ENCODE measurements at regions not wholly inside any gene's neighbourhood (a gene's known extent, or its start where the extent isn't known, plus 50 kb on each side); places are given as distances from the start of the nearest gene placed in this dataset.

- TF ChIP-seq ELF4 (CRISPR knock-in tag; IDR thresholded peaks at IDR 0.05) (no peak), NFE2 (IDR thresholded peaks at IDR 0.05; ENCODE audit: low read depth) (no peak), LARP7 (IDR thresholded peaks at IDR 0.05) (no peak)
Measured at GRCh38 chr10:128993911-128994538, 473.0 kb upstream of the MGMT start (continued).

DNA sequence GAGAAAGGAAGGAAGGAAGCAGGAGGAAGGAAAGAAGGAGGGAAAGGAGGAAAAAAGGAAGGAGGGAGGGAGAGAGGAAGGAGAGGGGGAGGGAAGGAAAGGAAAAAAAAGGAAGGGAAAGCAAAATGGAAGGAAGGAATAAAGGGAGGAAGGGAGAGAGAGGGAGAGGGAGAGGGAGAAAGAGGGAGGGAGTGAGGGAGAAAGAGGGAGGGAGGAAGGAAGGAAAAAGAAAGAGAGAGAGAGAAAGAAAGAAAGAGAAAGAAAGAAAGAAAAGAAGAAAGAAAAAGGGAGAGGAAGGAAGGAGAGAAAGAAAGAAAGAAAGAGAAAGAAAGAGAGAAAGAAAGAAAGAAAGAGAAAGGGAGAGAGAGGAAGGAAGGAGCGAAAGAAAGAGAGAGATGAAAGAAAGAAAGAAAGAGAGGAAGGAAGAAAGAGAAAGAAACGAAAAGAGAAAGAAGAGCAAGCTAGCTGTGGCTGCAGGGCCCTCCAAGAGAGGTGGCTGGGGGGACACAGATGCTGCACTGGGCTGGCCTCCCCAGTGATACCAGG lies 472.4 kb upstream of the MGMT start:
- Histone ChIP-seq H3K4me1 (replicated peaks in 1 of 2; ENCODE audit: control insufficient read depth in 2 of 2, insufficient read depth in 2 of 2, low read length in 2 of 2) (no peaks in the 10 kb centered on the region), H3K36me3 (ENCODE audit: control insufficient read depth, insufficient read depth, low read length) (no peaks in the 10 kb centered on the region), H3K9me3 (replicated peaks; ENCODE audit: control insufficient read depth, insufficient read depth, low read depth, low read length) (no peaks in the 10 kb centered on the region), H3K9ac (ENCODE audit: insufficient read depth in 1 of 2, low read depth in 2 of 2, low read length in 2 of 2) (no peak overlapping the region), H3K9me1 (ENCODE audit: control insufficient read depth, insufficient read depth, low read length) (no peaks in the 10 kb centered on the region), H3K4me3 (no peak overlapping the region), H2AFZ (ENCODE audit: low read depth, low read length) (no peak overlapping the region), H3K4me2 (ENCODE audit: insufficient read depth, low read length) (no peak overlapping the region), H3K79me2 (ENCODE audit: control insufficient read depth, insufficient read depth, low read length) (no peaks in the 10 kb centered on the region), H3K27me3 (ENCODE audit: control insufficient read depth in 2 of 2, insufficient read depth in 2 of 2, low read length in 2 of 2) (peaks cover 0 to 15% of the 10 kb centered on the region in 2 experiments; a peak in 3 of 5 replicates), H4K20me1 (replicated peaks; ENCODE audit: control insufficient read depth, insufficient read depth, low read length) (no peaks in the 10 kb centered on the region), H3K27ac (ENCODE audit: extremely low read depth, low read depth, low read length) (no peak overlapping the region)
- no peak for FAIRE-seq
- CTCF ChIA-PET (ENCODE audit: low intra/inter-chr PET ratio) = no interaction called here
- POLR2A ChIA-PET = no interaction called here
- peak; percentile 65 for TF ChIP-seq ZNF512 (tag; IDR thresholded peaks at IDR 0.05)
- TF ChIP-seq ZNF785 (CRISPR knock-in tag; IDR thresholded peaks at IDR 0.05) = no peak
- no CpG with 5 or more reads among the region's 2 CpGs for WGBS (ENCODE audit: insufficient coverage, low coverage, missing lambda C conversion rate)
- ATAC-seq = no peak
- in situ Hi-C loops (cut with MboI) = no loop called here
- BruUV-seq (replicated peaks) = no TSS peak
- no peak for DNase-seq (ENCODE audit: extremely low read depth in 1 of 4, low spot score in 3 of 4)
- intact Hi-C loops (cut with micrococcal nuclease) = no loop called here

Measured in K562 (cell line).